Tibial nerve (tissue), 4 donors: ENCODE measurements at regions not wholly inside any gene's neighbourhood (a gene's known extent, or its start where the extent isn't known, plus 50 kb on each side); places are given as distances from the start of the nearest gene placed in this dataset.
A peak's percentile ranks its signal among the peaks of the same experiment; 100 is the strongest.

Experiments used
- DNase-seq, 2 donors: peaks; one replicate each; pipeline ENCODE4 v3.0.0-alpha.2; 2019; ENCODE audit warnings: low spot score in 2 of 2
- H3K27ac ChIP-seq, 4 donors: fragments of 200-600 bp; sonication (generic) in 3 of 4; one replicate each; pipeline ENCODE4 v1.5.1; 2017 to 2019; ENCODE audit warnings: mild to moderate bottlenecking in 1 of 4
- H3K27me3 ChIP-seq, 2 donors: fragments of 200-600 bp; sonication (generic) in 1 of 2; one replicate each; pipeline versions ENCODE4 v1.5.1 to v1.6.0; 2017 to 2019
- H3K36me3 ChIP-seq, 3 donors: fragments of 200-600 bp; sonication (generic); one replicate each; pipeline ENCODE4 v1.5.1; 2018 to 2019
- H3K4me1 ChIP-seq, 4 donors: fragments of 200-600 bp; sonication (generic) in 3 of 4; one replicate each; pipeline ENCODE4 v1.5.1; 2017 to 2019
- H3K4me3 ChIP-seq, 4 donors: fragments of 200-600 bp; sonication (generic) in 3 of 4; one replicate each; pipeline ENCODE4 v1.5.1; 2017 to 2019; ENCODE audit warnings: mild to moderate bottlenecking in 1 of 4, moderate library complexity in 1 of 4
- H3K9me3 ChIP-seq, 4 donors: fragments of 200-600 bp; sonication (generic) in 3 of 4; one replicate each; pipeline ENCODE4 v1.5.1; 2017 to 2019
- CTCF ChIP-seq, 5 experiments: fragments of 200-600 bp in 3 of 5; fragments of 450-650 bp in 2 of 5; sonication (generic) in 3 of 5; IDR thresholded peaks; one replicate each; pipeline ENCODE4 v1.5.1; 2016 to 2019; ENCODE audit warnings: antibody characterized with exemption in 5 of 5, mild to moderate bottlenecking in 3 of 5, moderate library complexity in 2 of 5
- EP300 ChIP-seq, 2 donors: sonication (generic); formaldehyde crosslinking; IDR thresholded peaks; one replicate each; pipeline ENCODE4 v1.6.1; 2017; ENCODE audit warnings: antibody characterized with exemption in 2 of 2, mild to moderate bottlenecking in 1 of 2
- POLR2A ChIP-seq, 2 donors: fragments of 450-650 bp; IDR thresholded peaks; one replicate each; pipeline ENCODE4 v1.6.1; 2017; ENCODE audit warnings: antibody characterized with exemption in 2 of 2, mild to moderate bottlenecking in 2 of 2, moderate library complexity in 2 of 2
- WGBS, 2 donors: methylation state at CpG; one replicate each; pipeline ENCODE4 v1.1.5; 2018; 5-methylcytosine and 5-hydroxymethylcytosine counted together

GRCh38 chr10:29709484-29710002 lies 74.8 kb upstream of the SVIL start:
- DNase-seq: no peak
- H3K4me1 ChIP-seq: no peaks in the 10 kb centered on the region
- no peaks in the 10 kb centered on the region for H3K9me3 ChIP-seq
- H3K27ac ChIP-seq: no peak overlapping the region
- 80 to 86% methylated on average over 8 to 13 of the region's 13 CpGs for WGBS, 2 donors
- no peaks in the 10 kb centered on the region for H3K36me3 ChIP-seq
- H3K4me3 ChIP-seq: no peak overlapping the region
- H3K27me3 ChIP-seq: no peaks in the 10 kb centered on the region
- no peak for TF ChIP-seq POLR2A (IDR thresholded peaks at IDR 0.05)
- TF ChIP-seq CTCF (IDR thresholded peaks at IDR 0.05): no peak
- TF ChIP-seq EP300 (IDR thresholded peaks at IDR 0.05): no peak

DNA sequence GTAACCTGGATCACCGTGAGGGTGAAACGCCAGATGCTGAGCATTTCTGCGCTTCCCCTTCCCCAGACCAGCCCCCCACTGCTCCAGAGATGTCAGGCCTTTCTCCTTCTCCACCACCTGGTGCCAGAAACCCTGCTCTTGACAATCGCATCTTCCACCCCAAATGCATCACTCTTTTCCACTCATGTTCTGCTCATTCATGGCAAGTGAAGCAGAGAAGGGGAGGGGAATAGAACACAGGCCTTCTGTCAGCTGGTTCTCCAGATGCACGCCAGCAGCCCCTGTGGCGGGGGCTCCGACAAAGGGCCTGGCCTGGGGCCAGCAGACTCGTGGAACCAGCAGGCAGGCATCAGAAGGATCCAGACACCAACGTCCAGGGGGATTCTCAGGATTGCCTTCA lies 68.5 kb upstream of the SVIL start:
- Histone ChIP-seq H3K9me3 (no peaks in the 10 kb centered on the region), H3K36me3 (no peaks in the 10 kb centered on the region)

GRCh38 chr10:29702273-29703164 lies 67.7 kb upstream of the SVIL start:
- TF ChIP-seq CTCF (IDR thresholded peaks at IDR 0.05) (no peak), EP300 (IDR thresholded peaks at IDR 0.05) (no peak), POLR2A (IDR thresholded peaks at IDR 0.05) (no peak)
- Histone ChIP-seq H3K27me3 (no peaks in the 10 kb centered on the region), H3K4me3 (no peak overlapping the region), H3K27ac (peak overlapping the region in 2 of 4 donors; percentile 2 to 43), H3K9me3 (no peaks in the 10 kb centered on the region), H3K4me1 (peaks cover 0 to 14% (median 5%) of the 10 kb centered on the region in 4 donors), H3K36me3 (no peaks in the 10 kb centered on the region)
- DNase-seq: no peak
- 31 to 32% methylated on average over 10 of the region's 10 CpGs for WGBS, 2 donors

More for the DNA sequence above, 68.5 kb upstream of the SVIL start:
- Histone ChIP-seq H3K4me1 (peaks cover 0 to 14% (median 5%) of the 10 kb centered on the region in 4 donors), H3K27ac (peak overlapping the region in 1 of 4 donors; percentile 2), H3K4me3 (no peak overlapping the region), H3K27me3 (no peaks in the 10 kb centered on the region)
- no peak for DNase-seq
- 33% methylated on average over 8 to 9 of the region's 9 CpGs for WGBS, 2 donors
- TF ChIP-seq POLR2A (IDR thresholded peaks at IDR 0.05): no peak
- no peak for TF ChIP-seq EP300 (IDR thresholded peaks at IDR 0.05)
- TF ChIP-seq CTCF (IDR thresholded peaks at IDR 0.05): no peak

DNA sequence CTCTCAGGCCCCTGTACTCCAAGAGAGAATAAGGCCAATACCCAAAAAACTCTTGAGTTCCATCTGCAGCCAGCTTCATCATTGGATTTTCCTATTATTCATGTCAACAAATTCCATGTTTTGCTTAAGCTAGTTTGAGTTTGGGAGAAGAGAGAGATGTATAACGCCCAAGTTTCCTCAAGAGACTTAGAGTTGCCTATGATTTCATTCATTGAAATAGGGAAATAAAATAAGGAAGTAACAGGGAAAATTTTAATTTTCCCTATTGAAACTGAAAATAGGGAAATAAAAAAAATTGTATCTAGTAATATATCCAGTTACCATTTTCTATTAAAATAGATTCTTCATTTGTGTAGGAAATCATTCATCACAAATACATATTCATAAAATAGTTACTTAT lies 66.5 kb upstream of the SVIL start:
- Histone ChIP-seq H3K9me3 (no peaks in the 10 kb centered on the region), H3K4me1 (peaks cover 0 to 14% (median 5%) of the 10 kb centered on the region in 4 donors), H3K36me3 (no peaks in the 10 kb centered on the region), H3K4me3 (no peak overlapping the region), H3K27me3 (no peaks in the 10 kb centered on the region), H3K27ac (no peak overlapping the region)
- no peak for DNase-seq
- no peak for TF ChIP-seq CTCF (IDR thresholded peaks at IDR 0.05)
- no peak for TF ChIP-seq POLR2A (IDR thresholded peaks at IDR 0.05)
- 69 to 86% methylated on average over 1 of the region's 1 CpG for WGBS, 2 donors

DNA sequence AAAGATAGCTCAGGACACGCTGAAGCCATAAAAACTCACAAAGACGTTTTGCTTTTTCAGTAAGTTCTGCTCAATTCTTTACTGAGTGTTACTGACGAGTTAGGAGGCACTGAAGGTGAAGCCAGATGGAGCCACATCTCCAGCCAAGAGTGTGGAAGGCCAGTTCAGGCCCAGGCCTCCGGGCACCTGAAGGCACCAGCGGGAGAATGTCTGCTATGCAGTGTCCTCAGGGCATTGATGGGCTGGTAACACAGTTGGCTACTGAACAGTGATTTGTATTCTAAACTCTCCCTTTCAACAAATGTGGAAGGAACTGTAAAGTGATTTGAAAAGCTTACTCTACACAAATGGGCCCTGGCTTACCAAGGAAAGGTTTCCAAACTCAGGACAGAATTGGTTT lies 64.8 kb upstream of the SVIL start:
- Histone ChIP-seq H3K36me3 (no peaks in the 10 kb centered on the region), H3K9me3 (no peaks in the 10 kb centered on the region), H3K27ac (no peak overlapping the region), H3K27me3 (no peaks in the 10 kb centered on the region), H3K4me1 (peaks cover 0 to 14% (median 5%) of the 10 kb centered on the region in 4 donors), H3K4me3 (no peak overlapping the region)
- TF ChIP-seq CTCF (IDR thresholded peaks at IDR 0.05) (no peak), EP300 (IDR thresholded peaks at IDR 0.05) (no peak), POLR2A (IDR thresholded peaks at IDR 0.05) (no peak)
- 71 to 74% methylated on average over 5 of the region's 5 CpGs for WGBS, 2 donors
- no peak for DNase-seq
